ENCODE measurements at regions not wholly inside any gene's neighbourhood (a gene's known extent, or its start where the extent isn't known, plus 50 kb on each side); places are given as distances from the start of the nearest gene placed in this dataset.

DNA sequence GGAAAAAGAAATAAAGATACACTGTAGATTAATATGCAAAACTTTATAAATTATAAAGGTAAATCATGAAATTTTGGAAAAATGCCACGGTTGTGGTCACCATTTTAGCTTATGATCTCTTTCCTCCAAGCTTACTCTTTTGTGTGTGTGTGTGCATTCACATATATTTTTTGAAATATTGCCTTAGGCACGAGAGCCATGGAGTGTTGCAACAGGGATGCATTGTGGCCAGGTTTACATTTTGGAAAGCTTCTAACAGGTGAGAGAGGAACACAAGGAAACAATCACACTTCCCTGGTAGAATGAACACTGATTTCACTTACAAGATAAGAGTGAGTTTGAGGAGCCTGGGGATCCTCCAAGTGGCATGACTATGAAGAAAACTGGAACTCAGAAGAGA lies 214.5 kb upstream of the TENT5A start:
- TF ChIP-seq, protein P1, sequence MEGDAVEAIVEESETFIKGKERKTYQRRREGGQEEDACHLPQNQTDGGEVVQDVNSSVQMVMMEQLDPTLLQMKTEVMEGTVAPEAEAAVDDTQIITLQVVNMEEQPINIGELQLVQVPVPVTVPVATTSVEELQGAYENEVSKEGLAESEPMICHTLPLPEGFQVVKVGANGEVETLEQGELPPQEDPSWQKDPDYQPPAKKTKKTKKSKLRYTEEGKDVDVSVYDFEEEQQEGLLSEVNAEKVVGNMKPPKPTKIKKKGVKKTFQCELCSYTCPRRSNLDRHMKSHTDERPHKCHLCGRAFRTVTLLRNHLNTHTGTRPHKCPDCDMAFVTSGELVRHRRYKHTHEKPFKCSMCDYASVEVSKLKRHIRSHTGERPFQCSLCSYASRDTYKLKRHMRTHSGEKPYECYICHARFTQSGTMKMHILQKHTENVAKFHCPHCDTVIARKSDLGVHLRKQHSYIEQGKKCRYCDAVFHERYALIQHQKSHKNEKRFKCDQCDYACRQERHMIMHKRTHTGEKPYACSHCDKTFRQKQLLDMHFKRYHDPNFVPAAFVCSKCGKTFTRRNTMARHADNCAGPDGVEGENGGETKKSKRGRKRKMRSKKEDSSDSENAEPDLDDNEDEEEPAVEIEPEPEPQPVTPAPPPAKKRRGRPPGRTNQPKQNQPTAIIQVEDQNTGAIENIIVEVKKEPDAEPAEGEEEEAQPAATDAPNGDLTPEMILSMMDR (IDR thresholded peaks at IDR 0.05) = no peak
- no peak for TF ChIP-seq POLR2A (IDR thresholded peaks at IDR 0.05)
